ENCODE measurements at regions not wholly inside any gene's neighbourhood (a gene's known extent, or its start where the extent isn't known, plus 50 kb on each side); places are given as distances from the start of the nearest gene placed in this dataset.

GRCh38 chr17:51381262-51381661 lies 120.9 kb downstream of the UTP18 start:
- ChIA-PET CTCF (no interaction called here), SMC1A (ENCODE audit: uncharacterized antibody, unreplicated experiment) (no interaction called here), RAD21 (ENCODE audit: unreplicated experiment) (interaction anchor here (1.1 kb wide), 1 partner anchor 9 kb away, joined by 4 read pairs; no protein-coding TSS in a partner anchor), POLR2A (no interaction called here)
- Histone ChIP-seq H3K79me2 (ENCODE audit: control insufficient read depth, insufficient read depth, low read length) (no peaks in the 10 kb centered on the region), H3K4me2 (ENCODE audit: control insufficient read depth, insufficient read depth) (no peak overlapping the region), H3K9ac (ENCODE audit: control insufficient read depth, insufficient read depth, low read length) (no peak overlapping the region), H3K36me3 (ENCODE audit: control insufficient read depth in 2 of 2, insufficient read depth in 2 of 2, low read length in 1 of 2) (no peaks in the 10 kb centered on the region), H3K27ac (ENCODE audit: control insufficient read depth, insufficient read depth) (no peak overlapping the region), H3K9me3 (replicated peaks; ENCODE audit: control insufficient read depth, insufficient read depth, low read length) (no peaks in the 10 kb centered on the region), H2AFZ (ENCODE audit: control insufficient read depth, low read depth, low read length) (no peak overlapping the region), H4K20me1 (ENCODE audit: control insufficient read depth, insufficient read depth) (no peaks in the 10 kb centered on the region), H3K4me3 (no peak overlapping the region), H3K4me1 (ENCODE audit: control insufficient read depth, insufficient read depth, low read length) (no peaks in the 10 kb centered on the region), H3K27me3 (replicated peaks in 1 of 2; ENCODE audit: control insufficient read depth in 2 of 2, insufficient read depth in 2 of 2, low read length in 1 of 2) (peaks cover 2% of the 10 kb centered on the region in 2 experiments; a peak in 1 of 4 replicates)
- intact Hi-C loops (cut with micrococcal nuclease; ENCODE audit: unreplicated experiment) (no loop called here), in situ Hi-C loops (cut with MboI) (no loop called here)
- 0% methylated on average over 1 of the region's 1 CpG for WGBS (ENCODE audit: insufficient coverage, insufficient replicate concordance, low lambda C conversion rate, missing lambda C conversion rate)
- DNase-seq (ENCODE audit: low read depth, low spot score) (no peak), FAIRE-seq (no peak), ATAC-seq (no peak)
- no TSS peak for BruUV-seq (replicated peaks)
- TF ChIP-seq IKZF2 (IDR thresholded peaks at IDR 0.05) (no peak), SP1 (IDR thresholded peaks at IDR 0.05; ENCODE audit: low read depth, low read length) (no peak), ESRRA (IDR thresholded peaks at IDR 0.05; ENCODE audit: low read length) (no peak), CUX1 (IDR thresholded peaks at IDR 0.05; ENCODE audit: insufficient replicate concordance, low read depth, low read length) (no peak), EP300 (IDR thresholded peaks at IDR 0.05; ENCODE audit: borderline replicate concordance in 1 of 2, control insufficient read depth in 1 of 2, low read depth in 2 of 2, low read length in 2 of 2) (no peak), BHLHE40 (IDR thresholded peaks at IDR 0.05; ENCODE audit: borderline replicate concordance in 1 of 2, low read depth in 2 of 2, low read length in 1 of 2) (no peak), CHD2 (IDR thresholded peaks at IDR 0.05; ENCODE audit: borderline replicate concordance, low read depth, low read length) (no peak), POU2F2 (IDR thresholded peaks at IDR 0.05; ENCODE audit: borderline replicate concordance, low read depth, low read length) (no peak), SPI1 (IDR thresholded peaks at IDR 0.05; ENCODE audit: borderline replicate concordance, insufficient read depth, low read depth, low read length) (no peak), GABPA (IDR thresholded peaks at IDR 0.05; ENCODE audit: low read depth) (no peak), MAX (IDR thresholded peaks at IDR 0.05; ENCODE audit: low read depth, low read length) (no peak), HDAC6 (IDR thresholded peaks at IDR 0.05; ENCODE audit: unreplicated experiment) (no peak), HDAC2 (IDR thresholded peaks at IDR 0.05) (no peak)
- TF ChIP-seq, protein P1, sequence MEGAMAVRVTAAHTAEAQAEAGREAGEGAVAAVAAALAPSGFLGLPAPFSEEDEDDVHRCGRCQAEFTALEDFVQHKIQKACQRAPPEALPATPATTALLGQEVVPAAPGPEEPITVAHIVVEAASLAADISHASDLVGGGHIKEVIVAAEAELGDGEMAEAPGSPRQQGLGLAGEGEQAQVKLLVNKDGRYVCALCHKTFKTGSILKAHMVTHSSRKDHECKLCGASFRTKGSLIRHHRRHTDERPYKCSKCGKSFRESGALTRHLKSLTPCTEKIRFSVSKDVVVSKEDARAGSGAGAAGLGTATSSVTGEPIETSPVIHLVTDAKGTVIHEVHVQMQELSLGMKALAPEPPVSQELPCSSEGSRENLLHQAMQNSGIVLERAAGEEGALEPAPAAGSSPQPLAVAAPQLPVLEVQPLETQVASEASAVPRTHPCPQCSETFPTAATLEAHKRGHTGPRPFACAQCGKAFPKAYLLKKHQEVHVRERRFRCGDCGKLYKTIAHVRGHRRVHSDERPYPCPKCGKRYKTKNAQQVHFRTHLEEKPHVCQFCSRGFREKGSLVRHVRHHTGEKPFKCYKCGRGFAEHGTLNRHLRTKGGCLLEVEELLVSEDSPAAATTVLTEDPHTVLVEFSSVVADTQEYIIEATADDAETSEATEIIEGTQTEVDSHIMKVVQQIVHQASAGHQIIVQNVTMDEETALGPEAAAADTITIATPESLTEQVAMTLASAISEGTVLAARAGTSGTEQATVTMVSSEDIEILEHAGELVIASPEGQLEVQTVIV (IDR thresholded peaks at IDR 0.05; ENCODE audit: borderline replicate concordance, partially characterized antibody), result no peak
- TF ChIP-seq, protein P2, sequence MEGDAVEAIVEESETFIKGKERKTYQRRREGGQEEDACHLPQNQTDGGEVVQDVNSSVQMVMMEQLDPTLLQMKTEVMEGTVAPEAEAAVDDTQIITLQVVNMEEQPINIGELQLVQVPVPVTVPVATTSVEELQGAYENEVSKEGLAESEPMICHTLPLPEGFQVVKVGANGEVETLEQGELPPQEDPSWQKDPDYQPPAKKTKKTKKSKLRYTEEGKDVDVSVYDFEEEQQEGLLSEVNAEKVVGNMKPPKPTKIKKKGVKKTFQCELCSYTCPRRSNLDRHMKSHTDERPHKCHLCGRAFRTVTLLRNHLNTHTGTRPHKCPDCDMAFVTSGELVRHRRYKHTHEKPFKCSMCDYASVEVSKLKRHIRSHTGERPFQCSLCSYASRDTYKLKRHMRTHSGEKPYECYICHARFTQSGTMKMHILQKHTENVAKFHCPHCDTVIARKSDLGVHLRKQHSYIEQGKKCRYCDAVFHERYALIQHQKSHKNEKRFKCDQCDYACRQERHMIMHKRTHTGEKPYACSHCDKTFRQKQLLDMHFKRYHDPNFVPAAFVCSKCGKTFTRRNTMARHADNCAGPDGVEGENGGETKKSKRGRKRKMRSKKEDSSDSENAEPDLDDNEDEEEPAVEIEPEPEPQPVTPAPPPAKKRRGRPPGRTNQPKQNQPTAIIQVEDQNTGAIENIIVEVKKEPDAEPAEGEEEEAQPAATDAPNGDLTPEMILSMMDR (IDR thresholded peaks at IDR 0.05 in 2 of 3, conservative IDR thresholded peaks at IDR 0.05 in 1 of 3; ENCODE audit: control insufficient read depth in 2 of 3, extremely low read depth in 1 of 3, insufficient read depth in 1 of 3, low read depth in 3 of 3, low read length in 3 of 3), result no peak

Data from GM12878 (cell line).